Hepatocyte (in vitro differentiated cells): ENCODE measurements at regions not wholly inside any gene's neighbourhood (a gene's known extent, or its start where the extent isn't known, plus 50 kb on each side); places are given as distances from the start of the nearest gene placed in this dataset.

ENCODE experiments used
- DNase-seq: peaks from one replicate; pipeline ENCODE4 v3.0.0-alpha.2; 2016; ENCODE audit warnings: low spot score
- H2AFZ ChIP-seq: fragments of 200-600 bp; sonication (generic); 2 replicates; pipeline ENCODE4 v1.6.0; 2016; ENCODE audit warnings: antibody characterized with exemption, mild to moderate bottlenecking
- H3K27ac ChIP-seq: fragments of 200-600 bp; sonication (generic); 2 replicates; pipeline ENCODE4 v1.5.1; 2016; ENCODE audit warnings: mild to moderate bottlenecking
- H3K27me3 ChIP-seq: fragments of 200-600 bp; sonication (generic); 2 replicates; pipeline ENCODE4 v1.6.1; 2016
- H3K36me3 ChIP-seq: fragments of 200-600 bp; sonication (generic); replicated peaks from 2 replicates; pipeline ENCODE4 v1.5.1; 2016; ENCODE audit warnings: low read depth; ENCODE audit not compliant: insufficient read depth
- H3K4me1 ChIP-seq: fragments of 200-600 bp; sonication (generic); 2 replicates; pipeline ENCODE4 v1.5.1; 2016; ENCODE audit warnings: mild to moderate bottlenecking, moderate library complexity; ENCODE audit not compliant: insufficient read depth
- H3K4me2 ChIP-seq: fragments of 200-600 bp; sonication (generic); 2 replicates; pipeline ENCODE4 v1.6.0; 2016
- H3K4me3 ChIP-seq: fragments of 200-600 bp; sonication (generic); 2 replicates; pipeline ENCODE4 v1.5.1; 2016; ENCODE audit warnings: mild to moderate bottlenecking
- H3K79me2 ChIP-seq: fragments of 200-600 bp; sonication (generic); 2 replicates; pipeline ENCODE4 v1.6.0; 2017; ENCODE audit warnings: mild to moderate bottlenecking
- H3K9me2 ChIP-seq: fragments of 200-600 bp; sonication (generic); replicated peaks from 2 replicates; pipeline ENCODE4 v1.6.0; 2017; ENCODE audit warnings: mild to moderate bottlenecking; ENCODE audit not compliant: insufficient read depth
- H3K9me3 ChIP-seq: fragments of 200-600 bp; sonication (generic); 2 replicates; pipeline ENCODE4 v1.5.1; 2016; ENCODE audit warnings: low read depth, mild to moderate bottlenecking
- H4K20me1 ChIP-seq: fragments of 200-600 bp; sonication (generic); 2 replicates; pipeline ENCODE4 v1.6.0; 2016; ENCODE audit warnings: mild to moderate bottlenecking; ENCODE audit not compliant: insufficient read depth, poor library complexity, severe bottlenecking
- EZH2 ChIP-seq: fragments of 200-600 bp; sonication (generic); IDR thresholded peaks from 2 replicates; pipeline ENCODE4 v1.6.1; 2016; ENCODE audit warnings: antibody characterized with exemption, mild to moderate bottlenecking, borderline replicate concordance
- EZH2phosphoT487 ChIP-seq: fragments of 200-600 bp; sonication (generic); IDR thresholded peaks from one replicate; pipeline ENCODE4 v1.6.1; 2018; ENCODE audit warnings: antibody characterized with exemption, mild to moderate bottlenecking, low read depth, moderate library complexity; ENCODE audit not compliant: unreplicated experiment, severe bottlenecking
- WGBS: methylation state at CpG from one replicate; pipeline ENCODE4 v1.1.6; 2016; ENCODE audit warnings: low lambda C conversion rate; ENCODE audit errors: missing lambda C conversion rate; 5-methylcytosine and 5-hydroxymethylcytosine counted together
- TF ChIP-seq, protein P1 (sequence below): fragments of 200-600 bp; sonication (generic); IDR thresholded peaks from 2 replicates; pipeline ENCODE4 v1.5.1; 2016; ENCODE audit warnings: antibody characterized with exemption, mild to moderate bottlenecking; ENCODE audit not compliant: poor library complexity

GRCh38 chr12:41836416-41836815 lies 308.3 kb downstream of the GXYLT1 start:
- TF ChIP-seq, protein P1, sequence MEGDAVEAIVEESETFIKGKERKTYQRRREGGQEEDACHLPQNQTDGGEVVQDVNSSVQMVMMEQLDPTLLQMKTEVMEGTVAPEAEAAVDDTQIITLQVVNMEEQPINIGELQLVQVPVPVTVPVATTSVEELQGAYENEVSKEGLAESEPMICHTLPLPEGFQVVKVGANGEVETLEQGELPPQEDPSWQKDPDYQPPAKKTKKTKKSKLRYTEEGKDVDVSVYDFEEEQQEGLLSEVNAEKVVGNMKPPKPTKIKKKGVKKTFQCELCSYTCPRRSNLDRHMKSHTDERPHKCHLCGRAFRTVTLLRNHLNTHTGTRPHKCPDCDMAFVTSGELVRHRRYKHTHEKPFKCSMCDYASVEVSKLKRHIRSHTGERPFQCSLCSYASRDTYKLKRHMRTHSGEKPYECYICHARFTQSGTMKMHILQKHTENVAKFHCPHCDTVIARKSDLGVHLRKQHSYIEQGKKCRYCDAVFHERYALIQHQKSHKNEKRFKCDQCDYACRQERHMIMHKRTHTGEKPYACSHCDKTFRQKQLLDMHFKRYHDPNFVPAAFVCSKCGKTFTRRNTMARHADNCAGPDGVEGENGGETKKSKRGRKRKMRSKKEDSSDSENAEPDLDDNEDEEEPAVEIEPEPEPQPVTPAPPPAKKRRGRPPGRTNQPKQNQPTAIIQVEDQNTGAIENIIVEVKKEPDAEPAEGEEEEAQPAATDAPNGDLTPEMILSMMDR = no peak
- TF ChIP-seq EZH2 (no peak), EZH2phosphoT487 (no peak)
- H3K4me1 ChIP-seq = no peaks in the 10 kb centered on the region
- no peaks in the 10 kb centered on the region for H3K27me3 ChIP-seq
- WGBS = 68% methylated on average over 2 of the region's 2 CpGs
- H3K9me2 ChIP-seq = no peaks in the 10 kb centered on the region
- no peaks in the 10 kb centered on the region for H3K36me3 ChIP-seq
- no peak for DNase-seq
- no peaks in the 10 kb centered on the region for H3K9me3 ChIP-seq
- no peak overlapping the region for H3K4me2 ChIP-seq
- no peak overlapping the region for H3K27ac ChIP-seq
- H2AFZ ChIP-seq = no peak overlapping the region
- no peaks in the 10 kb centered on the region for H3K79me2 ChIP-seq
- no peaks in the 10 kb centered on the region for H4K20me1 ChIP-seq
- no peak overlapping the region for H3K4me3 ChIP-seq

DNA sequence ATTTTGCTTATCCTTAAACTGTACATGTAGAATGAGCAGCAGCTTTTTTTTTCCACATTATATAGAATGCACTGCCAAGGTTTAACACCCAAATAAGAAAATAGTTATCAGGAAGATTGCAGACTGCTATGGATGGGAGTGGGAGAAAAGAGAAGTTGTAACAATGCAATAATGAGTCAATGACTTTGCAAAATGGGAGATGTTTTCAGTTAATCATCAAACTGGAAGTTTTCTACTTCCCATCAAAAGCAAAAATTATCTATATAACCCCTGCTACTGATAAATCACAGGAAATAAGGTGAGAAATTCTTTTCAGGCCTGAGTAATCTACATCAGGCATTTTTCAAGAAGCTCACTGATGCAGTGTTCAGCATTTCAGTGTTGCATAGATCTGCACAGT lies 309.1 kb downstream of the GXYLT1 start:
- Histone ChIP-seq H3K36me3 (no peaks in the 10 kb centered on the region), H3K4me3 (no peak overlapping the region), H3K4me2 (no peak overlapping the region), H3K9me2 (no peaks in the 10 kb centered on the region), H3K9me3 (no peaks in the 10 kb centered on the region), H3K27ac (no peak overlapping the region), H4K20me1 (no peaks in the 10 kb centered on the region), H2AFZ (no peak overlapping the region), H3K27me3 (no peaks in the 10 kb centered on the region), H3K79me2 (no peaks in the 10 kb centered on the region), H3K4me1 (no peaks in the 10 kb centered on the region)
- TF ChIP-seq EZH2 (no peak), EZH2phosphoT487 (no peak)
- TF ChIP-seq, protein P1 = no peak
- DNase-seq = no peak

- H3K4me1 ChIP-seq = no peaks in the 10 kb centered on the region
- 89% methylated on average over 3 of the region's 3 CpGs for WGBS
- DNase-seq = no peak
- H4K20me1 ChIP-seq = no peaks in the 10 kb centered on the region
- H3K79me2 ChIP-seq = no peaks in the 10 kb centered on the region
- no peaks in the 10 kb centered on the region for H3K36me3 ChIP-seq
- H3K9me3 ChIP-seq = no peaks in the 10 kb centered on the region
- H3K27ac ChIP-seq = no peak overlapping the region
- no peaks in the 10 kb centered on the region for H3K27me3 ChIP-seq
- H3K4me3 ChIP-seq = no peak overlapping the region
- H3K4me2 ChIP-seq = no peak overlapping the region
- H3K9me2 ChIP-seq = no peaks in the 10 kb centered on the region
- TF ChIP-seq EZH2phosphoT487 = no peak
- TF ChIP-seq EZH2 = no peak
- TF ChIP-seq, protein P1 = no peak
- no peak overlapping the region for H2AFZ ChIP-seq
Observed at GRCh38 chr12:41819948-41820347, 324.7 kb downstream of the GXYLT1 start.

GRCh38 chr12:41804026-41804425 lies 340.6 kb downstream of the GXYLT1 start:
- H3K9me3 ChIP-seq = no peaks in the 10 kb centered on the region
- no peaks in the 10 kb centered on the region for H3K27me3 ChIP-seq
- TF ChIP-seq, protein P1 = no peak
- TF ChIP-seq EZH2 (no peak), EZH2phosphoT487 (no peak)
- no peaks in the 10 kb centered on the region for H3K79me2 ChIP-seq
- H3K36me3 ChIP-seq = no peaks in the 10 kb centered on the region
- DNase-seq = no peak
- no peak overlapping the region for H3K4me3 ChIP-seq
- no peak overlapping the region for H2AFZ ChIP-seq
- no peaks in the 10 kb centered on the region for H3K9me2 ChIP-seq
- H3K4me1 ChIP-seq = no peaks in the 10 kb centered on the region
- H3K27ac ChIP-seq = no peak overlapping the region
- no peaks in the 10 kb centered on the region for H4K20me1 ChIP-seq
- 67% methylated on average over 2 of the region's 2 CpGs for WGBS
- H3K4me2 ChIP-seq = no peak overlapping the region
